B cell (primary cell): ENCODE measurements at regions not wholly inside any gene's neighbourhood (a gene's known extent, or its start where the extent isn't known, plus 50 kb on each side); places are given as distances from the start of the nearest gene placed in this dataset.

Source experiments
- ATAC-seq: fragments of 200-7000 bp; cut with Tn5 transposase; one replicate; pipeline ENCODE4 v1.10.0; 2021; ENCODE audit warnings: low read depth, mild to moderate bottlenecking, moderate number of reproducible peaks, moderate library complexity
- CTCF ChIA-PET: fragments of 350-600 bp; sonication (Branson Sonifier 250); formaldehyde crosslinking; loops from one replicate; lab custom pipeline; 2021; ENCODE audit warnings: antibody characterized with exemption, inconsistent platforms; lab: Charles Lee
- POLR2A ChIA-PET: fragments of 350-600 bp; sonication (Branson Sonifier 250); formaldehyde crosslinking; loops from one replicate; lab custom pipeline; 2021; ENCODE audit warnings: antibody characterized with exemption; lab: Charles Lee
- DNase-seq: peaks from one replicate; pipeline ENCODE4 v3.0.0; 2013
- H2AFZ ChIP-seq: 2 replicates; pipeline ENCODE4 v1.6.1; 2012; ENCODE audit warnings: mild to moderate bottlenecking, low read depth, low read length; ENCODE audit not compliant: insufficient read depth, poor library complexity, severe bottlenecking
- H3K27ac ChIP-seq, 2 donors: 1 replicate in 1 of 2; 2 replicates in 1 of 2; pipeline ENCODE4 v1.5.1; 2012 to 2013; ENCODE audit warnings: low read length in 2 of 2, mild to moderate bottlenecking in 2 of 2, moderate library complexity in 1 of 2
- H3K27me3 ChIP-seq, 4 experiments: fragments of 200-600 bp in 1 of 4; sonication (generic) in 1 of 4; replicated peaks in 1 of 4; 1 replicate in 2 of 4; 2 replicates in 2 of 4; pipeline versions ENCODE4 v1.6.1 to v1.7.0; 2013 to 2016; ENCODE audit warnings: low read length in 3 of 4, mild to moderate bottlenecking in 2 of 4, mixed read lengths in 1 of 4, moderate library complexity in 1 of 4; ENCODE audit not compliant: insufficient read depth in 4 of 4, control insufficient read depth in 3 of 4; ENCODE audit errors: control extremely low read depth in 1 of 4
- H3K36me3 ChIP-seq, 2 experiments: replicated peaks in 1 of 2; 1 replicate in 1 of 2; 2 replicates in 1 of 2; pipeline versions ENCODE4 v1.6.1 to v1.7.1; 2013; ENCODE audit warnings: low read length in 1 of 2; ENCODE audit not compliant: insufficient read depth in 2 of 2, control insufficient read depth in 1 of 2; ENCODE audit errors: control extremely low read depth in 1 of 2, extremely low read depth in 1 of 2
- H3K4me1 ChIP-seq, 2 donors: fragments of 200-600 bp in 1 of 2; sonication (generic) in 1 of 2; 1 replicate in 1 of 2; 2 replicates in 1 of 2; pipeline versions ENCODE4 v1.5.1 to v1.6.1; 2013 to 2017; ENCODE audit warnings: low read length in 2 of 2; ENCODE audit not compliant: control insufficient read depth in 2 of 2, insufficient read depth in 2 of 2
- H3K4me2 ChIP-seq: replicated peaks from 2 replicates; pipeline ENCODE3; 2012; ENCODE audit warnings: mild to moderate bottlenecking, low read depth, low read length; ENCODE audit not compliant: poor library complexity, severe bottlenecking
- H3K4me3 ChIP-seq, 5 experiments: fragments of 200-600 bp in 1 of 5; sonication (generic) in 1 of 5; 1 replicate in 3 of 5; 2 replicates in 2 of 5; pipeline versions ENCODE4 v1.5.1 to v1.7.0; 2011 to 2016; ENCODE audit warnings: low read length in 4 of 5, mild to moderate bottlenecking in 4 of 5, low read depth in 2 of 5, control low read depth in 1 of 5, moderate library complexity in 1 of 5; ENCODE audit not compliant: insufficient read depth in 1 of 5; ENCODE audit errors: control extremely low read depth in 1 of 5, extremely low read depth in 1 of 5
- H3K79me2 ChIP-seq: fragments of 200-600 bp; sonication (generic); one replicate; pipeline ENCODE4 v1.6.0; 2016; ENCODE audit warnings: low read length; ENCODE audit not compliant: control insufficient read depth, insufficient read depth
- H3K9ac ChIP-seq: fragments of 200-600 bp; sonication (generic); 2 replicates; pipeline ENCODE4 v1.6.1; 2017; ENCODE audit warnings: mild to moderate bottlenecking, low read length, moderate library complexity
- H3K9me3 ChIP-seq, 3 donors: one replicate each; pipeline versions ENCODE4 v1.6.1 to v1.7.1; 2013; ENCODE audit warnings: low read length in 2 of 3; ENCODE audit not compliant: control insufficient read depth in 2 of 3, insufficient read depth in 1 of 3; ENCODE audit errors: control extremely low read depth in 1 of 3
- H4K20me1 ChIP-seq: 2 replicates; pipeline ENCODE4 v1.6.0; 2012; ENCODE audit warnings: mild to moderate bottlenecking, low read length; ENCODE audit not compliant: insufficient read depth, control insufficient read depth, poor library complexity, severe bottlenecking
- H3K27ac Mint-ChIP-seq: one replicate; pipeline ENCODE4 v1.8.0; 2021; ENCODE audit warnings: mixed read lengths
- H3K27me3 Mint-ChIP-seq: one replicate; pipeline ENCODE4 v1.8.0; 2021; ENCODE audit warnings: mixed read lengths
- H3K4me1 Mint-ChIP-seq: one replicate; pipeline ENCODE4 v1.8.0; 2021; ENCODE audit warnings: mixed read lengths
- H3K4me3 Mint-ChIP-seq: one replicate; pipeline ENCODE4 v1.8.0; 2021; ENCODE audit warnings: mixed read lengths
- H3K9me3 Mint-ChIP-seq: one replicate; pipeline ENCODE4 v1.8.0; 2022; ENCODE audit warnings: mixed read lengths; ENCODE audit not compliant: insufficient read depth
- CTCF ChIP-seq: fragments of 200-600 bp; IDR thresholded peaks from one replicate; pipeline ENCODE4 v1.8.0; 2022; ENCODE audit warnings: antibody characterized with exemption, mild to moderate bottlenecking
- EZH2 ChIP-seq: IDR thresholded peaks from 2 replicates; pipeline ENCODE4 v1.6.1; 2012; ENCODE audit warnings: borderline replicate concordance, low read depth, mild to moderate bottlenecking, moderate library complexity, low read length; ENCODE audit not compliant: insufficient read depth, poor library complexity, severe bottlenecking
- WGBS: methylation state at CpG from one replicate; pipeline ENCODE4 v1.1.5; 2013; ENCODE audit warnings: missing lambda C conversion rate; ENCODE audit not compliant: insufficient coverage; 5-methylcytosine and 5-hydroxymethylcytosine counted together
- intact Hi-C: fragments of 100-400 bp; cut with micrococcal nuclease; formaldehyde crosslinking; loops from one replicate; pipeline ENCODE4 v1.10.0; 2022

DNA sequence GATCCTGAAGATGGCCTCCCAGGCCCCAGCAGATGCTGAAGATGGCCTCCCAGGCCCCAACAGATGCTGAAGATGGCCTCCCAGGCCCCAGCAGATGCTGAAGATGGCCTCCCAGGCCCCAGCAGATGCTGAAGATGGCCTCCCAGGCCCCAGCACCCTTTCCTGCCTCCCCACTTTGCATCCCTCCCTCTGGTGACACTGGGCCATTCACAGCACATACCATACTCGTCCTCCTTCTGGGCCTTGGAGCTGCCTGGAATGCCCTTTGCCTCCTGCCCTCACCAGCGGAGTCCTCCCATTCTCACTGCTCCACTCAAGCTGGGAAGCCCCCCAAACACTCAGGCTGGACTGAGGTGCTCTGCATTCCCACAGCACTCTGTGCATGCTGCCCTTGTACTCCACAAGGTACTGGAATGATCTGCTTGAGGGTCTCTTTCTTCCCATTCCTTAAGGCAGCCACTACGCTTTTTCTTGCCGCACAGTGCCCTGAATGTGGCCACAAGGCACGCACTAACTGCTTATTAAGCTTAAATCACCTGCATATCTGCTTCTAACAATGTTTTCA lies 550.0 kb downstream of the BNC2 start:
- no peaks in the 10 kb centered on the region for H3K36me3 ChIP-seq
- Mint-ChIP-seq H3K4me1 (no peaks in the 10 kb centered on the region), H3K27ac (no peak overlapping the region), H3K4me3 (no peak overlapping the region), H3K27me3 (no peaks in the 10 kb centered on the region), H3K9me3 (no peaks in the 10 kb centered on the region)
- WGBS: 91% methylated on average over 3 of the region's 5 CpGs
- ATAC-seq (no peak), DNase-seq (no peak)
- no peak overlapping the region for H3K4me3 ChIP-seq
- H3K27ac ChIP-seq: no peak overlapping the region
- H3K9me3 ChIP-seq: peaks cover 0 to 23% (median 0%) of the 10 kb centered on the region in 3 donors
- H4K20me1 ChIP-seq: no peaks in the 10 kb centered on the region
- no peak overlapping the region for H3K4me2 ChIP-seq
- ChIA-PET POLR2A (no interaction called here), CTCF (no interaction called here)
- H3K27me3 ChIP-seq: no peaks in the 10 kb centered on the region
- H2AFZ ChIP-seq: no peak overlapping the region
- H3K4me1 ChIP-seq: no peaks in the 10 kb centered on the region
- TF ChIP-seq CTCF: no peak
- no peak for TF ChIP-seq EZH2
- intact Hi-C loops: no loop called here
- H3K9ac ChIP-seq: no peak overlapping the region
- H3K79me2 ChIP-seq: no peaks in the 10 kb centered on the region

DNA sequence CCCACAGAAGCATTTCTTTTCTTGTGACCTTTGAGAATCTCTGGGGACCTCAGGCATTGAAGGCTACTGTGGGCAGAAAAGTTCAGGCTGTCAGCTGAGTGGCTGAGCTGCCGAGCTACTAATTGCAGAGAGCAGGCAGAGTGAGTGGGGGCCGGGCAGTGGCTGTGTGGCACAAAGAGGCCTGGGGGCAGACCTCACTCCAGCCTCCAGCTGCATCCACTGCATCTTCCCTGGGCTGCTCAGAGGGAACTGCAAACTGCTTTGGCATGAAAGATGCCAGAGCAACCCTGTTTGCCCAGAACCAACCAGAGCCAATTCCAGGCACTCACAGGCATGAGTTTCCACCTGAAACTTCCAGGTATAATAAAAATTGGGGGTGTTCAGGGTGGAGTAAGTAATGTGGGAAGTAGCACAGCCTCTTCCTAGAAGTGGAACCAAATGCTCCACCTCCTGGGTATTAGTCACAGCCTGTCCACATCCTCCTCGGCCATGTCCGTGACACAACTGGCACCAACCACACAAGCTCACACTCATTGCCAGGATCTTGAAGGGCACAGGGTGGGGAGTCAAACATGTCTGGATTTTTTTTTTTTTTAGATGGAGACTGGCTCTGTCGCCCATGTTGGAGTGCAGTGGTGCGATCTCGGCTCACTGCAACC lies 548.9 kb downstream of the BNC2 start:
- TF ChIP-seq EZH2: no peak
- TF ChIP-seq CTCF: no peak
- no peak overlapping the region for H3K4me3 Mint-ChIP-seq
- ChIA-PET CTCF (no interaction called here), POLR2A (no interaction called here)
- Histone ChIP-seq H3K4me3 (no peak overlapping the region), H3K4me2 (no peak overlapping the region), H3K4me1 (no peaks in the 10 kb centered on the region), H3K36me3 (no peaks in the 10 kb centered on the region), H3K27ac (no peak overlapping the region), H3K79me2 (no peaks in the 10 kb centered on the region), H3K9me3 (peaks cover 0 to 23% (median 0%) of the 10 kb centered on the region in 3 donors), H2AFZ (no peak overlapping the region), H4K20me1 (no peaks in the 10 kb centered on the region), H3K9ac (no peak overlapping the region), H3K27me3 (no peaks in the 10 kb centered on the region)
- no peaks in the 10 kb centered on the region for H3K4me1 Mint-ChIP-seq
- no peak for ATAC-seq
- no peaks in the 10 kb centered on the region for H3K27me3 Mint-ChIP-seq
- intact Hi-C loops: no loop called here
- no peak overlapping the region for H3K27ac Mint-ChIP-seq
- WGBS: 89% methylated on average over 4 of the region's 7 CpGs
- no peak for DNase-seq
- no peaks in the 10 kb centered on the region for H3K9me3 Mint-ChIP-seq
